IMR-90 (cell line): ENCODE measurements at regions not wholly inside any gene's neighbourhood (a gene's known extent, or its start where the extent isn't known, plus 50 kb on each side); places are given as distances from the start of the nearest gene placed in this dataset.

Experiments
- CEBPB ChIP-seq: IDR thresholded peaks from 2 replicates; pipeline ENCODE4 v1.6.1; 2012; ENCODE audit warnings: low read depth, low read length, improper control_type of control experiment
- CHD1 ChIP-seq: IDR thresholded peaks from 2 replicates; pipeline ENCODE4 v1.6.1; 2012; ENCODE audit warnings: low read depth, low read length, improper control_type of control experiment
- FOS ChIP-seq: fragments of 150-350 bp; IDR thresholded peaks from 2 replicates; pipeline ENCODE4 v1.6.1; 2016; ENCODE audit warnings: low read depth, low read length
- MAFK ChIP-seq: IDR thresholded peaks from 2 replicates; pipeline ENCODE4 v1.6.1; 2012; ENCODE audit warnings: low read depth, low read length, improper control_type of control experiment
- MAZ ChIP-seq: IDR thresholded peaks from 2 replicates; pipeline ENCODE4 v1.6.1; 2012; ENCODE audit warnings: low read depth, mild to moderate bottlenecking, low read length, improper control_type of control experiment, moderate library complexity, borderline replicate concordance
- NFE2L2 ChIP-seq: fragments of 150-350 bp; IDR thresholded peaks from 2 replicates; pipeline ENCODE4 v1.6.1; 2016; ENCODE audit warnings: low read depth, mild to moderate bottlenecking, low read length
- POLR2A ChIP-seq: IDR thresholded peaks from 2 replicates; pipeline ENCODE4 v1.6.1; 2012; ENCODE audit warnings: mild to moderate bottlenecking, low read depth, low read length
- RFX5 ChIP-seq: IDR thresholded peaks from 2 replicates; pipeline ENCODE4 v1.8.0; 2012; ENCODE audit warnings: low read depth, mild to moderate bottlenecking, low read length, moderate library complexity
- SMC3 ChIP-seq: fragments of 150-350 bp; IDR thresholded peaks from 2 replicates; pipeline ENCODE4 v1.6.1; 2016; ENCODE audit warnings: low read depth, mild to moderate bottlenecking, antibody characterized with exemption, low read length, moderate library complexity
- TF ChIP-seq, protein P1 (sequence below): conservative IDR thresholded peaks from 2 replicates; pipeline ENCODE4 v1.5.1; 2012; ENCODE audit warnings: mild to moderate bottlenecking, low read depth, low read length, improper control_type of control experiment
- TF ChIP-seq, protein P2 (sequence below): fragments of 150-350 bp; IDR thresholded peaks from 2 replicates; pipeline ENCODE4 v1.6.1; 2017; ENCODE audit warnings: mild to moderate bottlenecking, antibody characterized with exemption, low read length, low read depth
- TF ChIP-seq, protein P3 (sequence below): fragments of 150-350 bp; IDR thresholded peaks from 2 replicates; pipeline ENCODE4 v1.6.1; 2016; ENCODE audit warnings: low read depth, mild to moderate bottlenecking, low read length, moderate library complexity, borderline replicate concordance

DNA sequence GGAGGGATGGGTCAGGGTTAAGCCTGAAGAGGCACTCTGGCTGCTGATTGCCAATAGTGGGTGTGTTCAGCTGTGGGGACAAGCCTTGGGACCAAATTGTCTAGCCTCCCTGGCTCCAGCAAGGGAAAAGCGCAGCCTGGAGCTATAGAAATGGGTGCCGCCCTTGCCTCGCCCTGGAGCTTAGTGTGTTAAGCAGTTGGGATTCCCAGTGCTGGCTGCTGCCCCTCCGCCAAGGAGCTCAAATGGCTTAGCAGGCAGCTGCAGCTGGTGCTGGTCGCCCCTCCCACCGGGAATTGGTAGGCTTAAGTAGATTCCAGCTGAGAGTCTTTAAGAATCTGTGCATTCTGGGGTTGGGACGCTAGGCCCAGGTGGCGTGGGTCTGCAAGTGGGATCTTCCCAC lies 662.9 kb upstream of the TBL1XR1 start:
- TF ChIP-seq SMC3 (no peak), NFE2L2 (no peak), RFX5 (no peak), POLR2A (no peak), FOS (no peak), MAZ (no peak), CEBPB (no peak), CHD1 (no peak), MAFK (no peak)
- TF ChIP-seq, protein P1, sequence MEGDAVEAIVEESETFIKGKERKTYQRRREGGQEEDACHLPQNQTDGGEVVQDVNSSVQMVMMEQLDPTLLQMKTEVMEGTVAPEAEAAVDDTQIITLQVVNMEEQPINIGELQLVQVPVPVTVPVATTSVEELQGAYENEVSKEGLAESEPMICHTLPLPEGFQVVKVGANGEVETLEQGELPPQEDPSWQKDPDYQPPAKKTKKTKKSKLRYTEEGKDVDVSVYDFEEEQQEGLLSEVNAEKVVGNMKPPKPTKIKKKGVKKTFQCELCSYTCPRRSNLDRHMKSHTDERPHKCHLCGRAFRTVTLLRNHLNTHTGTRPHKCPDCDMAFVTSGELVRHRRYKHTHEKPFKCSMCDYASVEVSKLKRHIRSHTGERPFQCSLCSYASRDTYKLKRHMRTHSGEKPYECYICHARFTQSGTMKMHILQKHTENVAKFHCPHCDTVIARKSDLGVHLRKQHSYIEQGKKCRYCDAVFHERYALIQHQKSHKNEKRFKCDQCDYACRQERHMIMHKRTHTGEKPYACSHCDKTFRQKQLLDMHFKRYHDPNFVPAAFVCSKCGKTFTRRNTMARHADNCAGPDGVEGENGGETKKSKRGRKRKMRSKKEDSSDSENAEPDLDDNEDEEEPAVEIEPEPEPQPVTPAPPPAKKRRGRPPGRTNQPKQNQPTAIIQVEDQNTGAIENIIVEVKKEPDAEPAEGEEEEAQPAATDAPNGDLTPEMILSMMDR: no peak
- TF ChIP-seq, protein P2, sequence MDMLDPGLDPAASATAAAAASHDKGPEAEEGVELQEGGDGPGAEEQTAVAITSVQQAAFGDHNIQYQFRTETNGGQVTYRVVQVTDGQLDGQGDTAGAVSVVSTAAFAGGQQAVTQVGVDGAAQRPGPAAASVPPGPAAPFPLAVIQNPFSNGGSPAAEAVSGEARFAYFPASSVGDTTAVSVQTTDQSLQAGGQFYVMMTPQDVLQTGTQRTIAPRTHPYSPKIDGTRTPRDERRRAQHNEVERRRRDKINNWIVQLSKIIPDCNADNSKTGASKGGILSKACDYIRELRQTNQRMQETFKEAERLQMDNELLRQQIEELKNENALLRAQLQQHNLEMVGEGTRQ: no peak
- TF ChIP-seq, protein P3, sequence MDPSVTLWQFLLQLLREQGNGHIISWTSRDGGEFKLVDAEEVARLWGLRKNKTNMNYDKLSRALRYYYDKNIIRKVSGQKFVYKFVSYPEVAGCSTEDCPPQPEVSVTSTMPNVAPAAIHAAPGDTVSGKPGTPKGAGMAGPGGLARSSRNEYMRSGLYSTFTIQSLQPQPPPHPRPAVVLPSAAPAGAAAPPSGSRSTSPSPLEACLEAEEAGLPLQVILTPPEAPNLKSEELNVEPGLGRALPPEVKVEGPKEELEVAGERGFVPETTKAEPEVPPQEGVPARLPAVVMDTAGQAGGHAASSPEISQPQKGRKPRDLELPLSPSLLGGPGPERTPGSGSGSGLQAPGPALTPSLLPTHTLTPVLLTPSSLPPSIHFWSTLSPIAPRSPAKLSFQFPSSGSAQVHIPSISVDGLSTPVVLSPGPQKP: no peak
